ENCODE measurements at regions not wholly inside any gene's neighbourhood (a gene's known extent, or its start where the extent isn't known, plus 50 kb on each side); places are given as distances from the start of the nearest gene placed in this dataset.

DNA sequence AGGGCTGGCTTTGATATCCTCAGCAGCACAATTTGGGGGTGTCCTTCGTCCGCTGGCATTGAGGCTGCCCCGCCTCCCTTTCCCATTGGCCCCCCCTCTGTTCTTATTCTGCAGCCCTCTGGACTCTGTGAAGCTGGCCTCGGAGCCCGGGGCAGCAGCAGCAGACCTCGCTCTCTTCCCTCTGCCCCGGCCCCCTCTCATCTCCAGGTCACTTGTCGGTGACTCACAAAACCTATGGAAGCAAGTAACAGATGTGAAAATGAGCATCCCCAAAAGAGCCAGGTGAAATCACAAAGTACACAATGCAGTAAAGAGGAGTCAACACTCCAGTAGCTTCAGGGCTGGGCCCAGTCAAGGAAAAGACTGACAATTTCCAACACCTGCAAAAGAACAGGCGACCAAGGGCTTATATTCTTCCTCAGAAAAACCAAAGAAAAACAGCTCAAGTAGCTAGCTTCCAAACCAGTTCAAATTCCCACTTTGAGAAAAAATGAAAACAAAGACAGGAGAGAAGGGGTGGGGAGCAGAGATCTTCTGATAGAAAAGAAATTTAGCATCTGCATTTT is 97.5 kb downstream of the ZNF608 start:
- TF ChIP-seq, protein P1, sequence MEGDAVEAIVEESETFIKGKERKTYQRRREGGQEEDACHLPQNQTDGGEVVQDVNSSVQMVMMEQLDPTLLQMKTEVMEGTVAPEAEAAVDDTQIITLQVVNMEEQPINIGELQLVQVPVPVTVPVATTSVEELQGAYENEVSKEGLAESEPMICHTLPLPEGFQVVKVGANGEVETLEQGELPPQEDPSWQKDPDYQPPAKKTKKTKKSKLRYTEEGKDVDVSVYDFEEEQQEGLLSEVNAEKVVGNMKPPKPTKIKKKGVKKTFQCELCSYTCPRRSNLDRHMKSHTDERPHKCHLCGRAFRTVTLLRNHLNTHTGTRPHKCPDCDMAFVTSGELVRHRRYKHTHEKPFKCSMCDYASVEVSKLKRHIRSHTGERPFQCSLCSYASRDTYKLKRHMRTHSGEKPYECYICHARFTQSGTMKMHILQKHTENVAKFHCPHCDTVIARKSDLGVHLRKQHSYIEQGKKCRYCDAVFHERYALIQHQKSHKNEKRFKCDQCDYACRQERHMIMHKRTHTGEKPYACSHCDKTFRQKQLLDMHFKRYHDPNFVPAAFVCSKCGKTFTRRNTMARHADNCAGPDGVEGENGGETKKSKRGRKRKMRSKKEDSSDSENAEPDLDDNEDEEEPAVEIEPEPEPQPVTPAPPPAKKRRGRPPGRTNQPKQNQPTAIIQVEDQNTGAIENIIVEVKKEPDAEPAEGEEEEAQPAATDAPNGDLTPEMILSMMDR (IDR thresholded peaks at IDR 0.05; ENCODE audit: insufficient read depth, low read depth, low read length) = no peak
- ChIA-PET CTCF (interaction anchor here (1.1 kb wide), 1 partner anchor 12 kb away, joined by 3 read pairs; no protein-coding TSS in a partner anchor), POLR2A (no interaction called here)
- Histone ChIP-seq H3K36me3 (ENCODE audit: control insufficient read depth, insufficient read depth, low read length) (no peaks in the 10 kb centered on the region), H3K27me3 (ENCODE audit: control insufficient read depth, insufficient read depth, low read length) (no peaks in the 10 kb centered on the region), H3K4me3 (ENCODE audit: low read depth, low read length) (no peak overlapping the region)
- no peak for DNase-seq (ENCODE audit: low read depth)

DNA sequence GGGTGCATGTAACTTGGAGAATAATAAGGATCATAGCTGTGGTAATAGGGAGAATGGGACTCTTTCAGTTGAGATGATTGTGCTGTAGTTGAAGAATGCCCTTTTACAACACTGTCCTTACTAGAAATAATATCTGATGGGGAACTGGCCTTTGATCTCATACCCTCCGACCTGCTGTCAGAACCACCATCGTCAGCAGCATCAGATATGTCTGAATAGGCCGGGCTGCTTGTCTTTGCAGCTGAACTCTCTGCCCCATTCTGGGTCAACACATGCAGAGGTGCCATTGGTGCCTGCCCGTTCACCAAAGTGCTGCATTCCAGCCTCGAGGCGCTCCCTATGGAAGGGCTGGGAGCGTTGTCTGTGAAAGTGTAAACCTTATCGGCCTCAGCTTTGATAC is 99.1 kb downstream of the ZNF608 start:
- TF ChIP-seq, protein P1 (IDR thresholded peaks at IDR 0.05; ENCODE audit: insufficient read depth, low read depth, low read length) = no peak
- no peaks in the 10 kb centered on the region for H3K36me3 ChIP-seq (ENCODE audit: control insufficient read depth, insufficient read depth, low read length)
- DNase-seq (ENCODE audit: low read depth) = no peak
- ChIA-PET POLR2A (no interaction called here), CTCF (interaction anchor here (0.6 kb wide), 1 partner anchor 45 kb away, joined by 3 read pairs; no protein-coding TSS in a partner anchor)
- H3K4me3 ChIP-seq (ENCODE audit: low read depth, low read length) = no peak overlapping the region
- no peaks in the 10 kb centered on the region for H3K27me3 ChIP-seq (ENCODE audit: control insufficient read depth, insufficient read depth, low read length)

DNA sequence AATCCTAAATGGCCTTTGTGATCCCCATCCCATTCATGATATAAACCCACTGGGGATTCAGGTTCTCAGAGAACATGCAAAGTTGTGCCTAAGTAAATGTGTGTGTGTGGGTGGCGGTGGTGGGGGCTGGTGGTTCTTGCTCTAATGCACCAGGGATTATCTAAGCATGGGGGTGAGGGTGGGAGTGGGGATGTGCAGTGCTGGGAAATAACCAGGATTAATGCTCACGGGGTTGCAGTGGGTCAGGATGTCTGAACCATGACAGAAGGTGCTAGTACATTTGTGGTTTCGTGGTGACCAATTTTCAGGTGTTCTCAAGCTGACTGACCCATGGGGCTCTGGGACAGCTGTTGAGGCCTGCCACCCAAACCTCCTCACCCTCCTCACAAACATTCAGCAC is 101.0 kb downstream of the ZNF608 start:
- TF ChIP-seq, protein P1 (IDR thresholded peaks at IDR 0.05; ENCODE audit: insufficient read depth, low read depth, low read length) = no peak
- CTCF ChIA-PET = no interaction called here

DNA sequence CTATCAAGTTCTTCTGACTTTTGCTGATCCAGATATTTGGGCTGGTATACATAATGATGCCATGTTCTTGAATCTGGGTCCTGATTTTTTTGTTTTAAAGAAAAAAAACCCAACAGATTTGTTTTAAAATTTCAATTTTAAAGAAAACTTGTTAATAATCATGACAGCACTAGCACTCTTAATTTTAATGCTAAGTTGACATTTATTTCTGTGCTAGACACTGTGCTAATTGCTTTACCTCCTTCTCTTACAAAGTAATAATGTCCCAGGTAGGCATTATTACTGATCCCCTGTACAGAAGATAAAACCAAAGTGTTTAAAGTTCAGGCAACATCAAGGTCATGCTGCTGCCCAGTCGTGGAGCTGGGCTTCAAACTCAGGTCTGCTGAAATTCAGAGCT is 101.9 kb downstream of the ZNF608 start:
- Histone ChIP-seq H3K4me3 (ENCODE audit: low read depth, low read length) (no peak overlapping the region), H3K27me3 (ENCODE audit: control insufficient read depth, insufficient read depth, low read length) (no peaks in the 10 kb centered on the region), H3K36me3 (ENCODE audit: control insufficient read depth, insufficient read depth, low read length) (no peaks in the 10 kb centered on the region)
- DNase-seq (ENCODE audit: low read depth) = no peak
- ChIA-PET CTCF (interaction anchor here (2.3 kb wide), 1 partner anchor 10 kb away, joined by 9 read pairs; no protein-coding TSS in a partner anchor), POLR2A (interaction anchor here (0.7 to 0.8 kb wide), 2 partner anchors 44 to 226 kb away, joined by 4 to 5 read pairs; no protein-coding TSS in a partner anchor)
- TF ChIP-seq, protein P1 (IDR thresholded peaks at IDR 0.05; ENCODE audit: insufficient read depth, low read depth, low read length) = no peak

More for the DNA sequence above, 101.0 kb downstream of the ZNF608 start:
- Histone ChIP-seq H3K36me3 (ENCODE audit: control insufficient read depth, insufficient read depth, low read length) (no peaks in the 10 kb centered on the region), H3K27me3 (ENCODE audit: control insufficient read depth, insufficient read depth, low read length) (no peaks in the 10 kb centered on the region), H3K4me3 (ENCODE audit: low read depth, low read length) (no peak overlapping the region)
- DNase-seq (ENCODE audit: low read depth) = no peak
- POLR2A ChIA-PET = interaction anchor here (0.8 kb wide), 1 partner anchor 44 kb away, joined by 5 read pairs; no protein-coding TSS in a partner anchor

DNA sequence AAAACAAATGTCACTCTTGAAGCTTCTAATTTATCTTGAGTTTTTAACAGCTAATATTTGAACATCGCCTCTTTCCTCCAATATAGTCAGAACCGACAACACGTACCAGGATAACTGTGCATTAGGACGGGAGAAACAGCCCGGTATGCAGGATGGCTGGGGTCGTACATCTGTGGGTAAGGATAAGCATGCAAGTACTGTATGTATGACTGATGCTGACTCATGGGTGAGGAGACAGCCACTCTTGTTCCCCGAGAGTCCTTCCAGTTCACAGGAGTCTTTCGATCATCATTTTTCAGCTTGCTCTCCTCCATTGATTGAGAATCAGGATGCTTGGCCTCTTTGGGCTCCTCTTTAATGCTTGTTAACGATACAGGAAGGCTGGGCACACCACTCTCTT is 102.3 kb downstream of the ZNF608 start:
- TF ChIP-seq, protein P1 (IDR thresholded peaks at IDR 0.05; ENCODE audit: insufficient read depth, low read depth, low read length) = no peak
- POLR2A ChIA-PET = no interaction called here
- no peak for DNase-seq (ENCODE audit: low read depth)
- Histone ChIP-seq H3K36me3 (ENCODE audit: control insufficient read depth, insufficient read depth, low read length) (no peaks in the 10 kb centered on the region), H3K27me3 (ENCODE audit: control insufficient read depth, insufficient read depth, low read length) (no peaks in the 10 kb centered on the region), H3K4me3 (ENCODE audit: low read depth, low read length) (no peak overlapping the region)
- CTCF ChIA-PET = interaction anchor here (2.3 kb wide), 1 partner anchor 9 kb away, joined by 9 read pairs; no protein-coding TSS in a partner anchor
